Right ventricle myocardium superior (tissue), 1 donor: ENCODE measurements at regions not wholly inside any gene's neighbourhood (a gene's known extent, or its start where the extent isn't known, plus 50 kb on each side); places are given as distances from the start of the nearest gene placed in this dataset.
A peak's percentile ranks its signal among the peaks of the same experiment; 100 is the strongest.

Experiments used
- ATAC-seq: fragments of 200-7000 bp; cut with Tn5 transposase; one replicate; pipeline ENCODE4 v1.9.1; 2020; ENCODE audit warnings: mild to moderate bottlenecking; ENCODE audit not compliant: poor library complexity
- DNase-seq: peaks from one replicate; pipeline ENCODE4 v3.0.0-alpha.2; 2020
- intact Hi-C: fragments of 100-400 bp; cut with DNase I; formaldehyde crosslinking; loops from one replicate; pipeline ENCODE4 v1.11.2; 2022
- donor health status: DM: no; HTN: yes; CAD: no; lungs with severe emphysema.

DNA sequence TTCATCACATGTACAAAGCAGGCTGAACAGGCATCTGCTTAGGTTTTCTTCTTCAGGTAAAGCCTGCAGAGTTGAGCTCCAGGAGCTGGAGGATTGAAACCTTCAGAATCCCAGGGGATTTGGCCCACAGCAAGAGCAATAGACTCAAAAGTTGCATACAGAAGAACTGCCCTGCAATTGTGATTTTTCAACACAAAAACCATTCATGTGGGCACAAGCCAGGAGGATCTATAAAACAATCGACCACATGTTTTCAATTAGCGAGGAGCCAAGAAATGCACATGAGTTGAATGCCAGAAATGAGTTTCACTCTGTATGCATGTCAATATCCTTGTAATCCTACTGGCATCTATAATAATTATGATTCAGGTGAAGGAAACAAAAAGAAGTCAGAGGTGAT, 576.4 kb downstream of the HDGFL1 start:
- no peak for DNase-seq

DNA sequence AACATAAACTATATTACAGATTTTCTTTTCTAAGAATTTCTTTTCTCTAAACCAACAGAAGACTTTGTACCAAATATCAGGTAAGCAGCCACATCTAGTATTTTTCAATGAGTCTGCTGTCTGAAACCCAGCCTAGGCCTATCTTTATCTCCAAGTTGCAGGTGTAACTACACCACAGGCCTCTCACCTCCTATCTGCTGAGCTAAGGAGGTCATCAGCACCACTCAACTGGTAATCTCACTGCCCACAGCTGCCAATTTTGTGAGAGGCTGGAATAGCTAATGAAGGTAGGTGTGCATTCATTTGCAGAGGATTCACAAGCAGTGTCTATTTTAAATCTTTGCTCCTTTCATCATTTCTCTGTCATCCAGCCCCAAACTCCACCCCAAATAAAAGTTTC, 584.8 kb downstream of the HDGFL1 start:
- DNase-seq (no peak), ATAC-seq (no peak)
- intact Hi-C loops = no loop called here

More for the DNA sequence above, 576.4 kb downstream of the HDGFL1 start:
- no peak for ATAC-seq
- intact Hi-C loops = no loop called here

DNA sequence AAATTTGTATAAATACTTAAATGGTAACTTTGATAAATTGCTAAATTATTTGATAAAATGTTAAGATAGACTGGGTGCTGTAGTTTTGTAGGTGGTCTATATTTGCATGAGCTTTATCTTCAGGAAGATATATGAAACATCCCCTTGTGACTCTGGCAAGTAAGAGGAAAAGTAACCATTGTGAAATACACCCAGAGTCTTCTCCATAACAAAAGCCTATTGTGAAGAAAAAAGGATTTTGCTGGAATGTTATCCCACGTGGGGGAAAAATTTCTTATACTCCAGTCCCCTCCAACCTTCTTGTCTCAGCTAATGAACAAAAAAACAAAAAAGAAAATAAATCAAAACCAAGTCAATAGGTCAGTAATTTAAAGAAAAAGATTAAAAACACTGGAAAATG, 600.7 kb downstream of the HDGFL1 start:
- ATAC-seq (no peak), DNase-seq (no peak)
- intact Hi-C loops = no loop called here

DNA sequence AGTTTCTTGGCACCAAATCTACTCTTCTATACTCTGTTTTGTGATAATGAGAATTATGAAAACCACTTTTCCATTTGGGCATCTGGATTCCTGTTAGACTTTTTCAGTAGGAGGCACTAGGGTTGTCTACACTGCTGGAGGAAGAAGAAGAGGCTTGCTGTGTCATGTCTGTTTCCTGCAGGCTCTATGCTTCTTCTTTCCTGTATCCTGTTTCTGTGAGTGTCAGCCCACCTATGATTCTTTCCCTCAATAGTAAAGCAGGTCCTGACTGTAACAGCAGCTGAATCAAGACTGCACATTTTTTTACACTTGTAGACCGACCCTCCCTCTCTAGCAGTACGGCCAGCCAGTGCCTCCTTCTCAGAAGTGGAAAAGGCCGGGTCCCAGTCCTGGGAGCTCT, 603.9 kb downstream of the HDGFL1 start:
- DNase-seq = no peak
- intact Hi-C loops = no loop called here
- no peak for ATAC-seq

DNA sequence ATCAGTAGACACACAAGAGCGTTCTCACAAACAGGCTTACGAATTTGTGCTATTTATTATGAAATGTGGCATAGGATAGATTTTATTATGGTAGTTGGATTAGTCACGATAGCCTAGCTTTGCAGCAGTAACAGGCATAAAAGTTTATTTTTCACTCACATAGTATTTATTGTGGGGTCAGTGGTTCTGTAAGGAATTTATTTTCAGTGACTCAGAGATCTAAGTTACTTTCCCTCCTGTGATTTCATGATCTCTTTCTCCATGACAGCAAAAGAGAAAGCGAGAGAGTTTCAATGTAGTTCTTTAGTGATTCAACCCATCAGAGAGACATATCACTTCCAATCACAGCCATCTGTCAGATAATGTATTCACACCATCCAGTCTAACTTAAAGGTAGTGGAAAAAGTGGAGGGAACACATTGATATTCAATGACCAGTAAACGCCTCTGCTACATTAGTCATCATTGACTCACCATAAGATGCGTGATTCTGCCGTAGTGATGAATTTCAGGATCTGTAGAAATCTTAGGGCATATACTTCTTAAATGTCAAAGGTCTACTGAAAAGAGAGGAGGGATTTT, 605.5 kb downstream of the HDGFL1 start:
- intact Hi-C loops = no loop called here
- ATAC-seq (no peak), DNase-seq (no peak)

DNA sequence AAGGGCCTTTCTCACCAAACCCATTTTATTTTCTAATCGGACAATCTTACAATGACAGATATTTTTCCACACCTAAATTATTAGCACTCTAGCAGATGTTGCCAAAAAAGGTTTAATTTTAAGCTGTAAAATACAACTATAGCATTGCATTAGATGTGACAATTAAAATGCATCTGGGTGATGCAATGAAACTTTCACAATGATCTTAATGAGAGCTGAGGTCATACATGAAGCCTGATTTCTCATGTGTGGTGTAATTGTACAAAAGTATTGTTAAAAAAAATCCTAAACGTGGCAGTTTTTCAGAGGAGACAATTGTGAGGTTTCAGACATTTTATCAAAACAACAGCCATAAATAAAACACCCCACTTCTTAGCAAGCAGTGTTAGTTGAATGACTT, 606.0 kb downstream of the HDGFL1 start:
- ATAC-seq = no peak
- intact Hi-C loops = no loop called here

DNA sequence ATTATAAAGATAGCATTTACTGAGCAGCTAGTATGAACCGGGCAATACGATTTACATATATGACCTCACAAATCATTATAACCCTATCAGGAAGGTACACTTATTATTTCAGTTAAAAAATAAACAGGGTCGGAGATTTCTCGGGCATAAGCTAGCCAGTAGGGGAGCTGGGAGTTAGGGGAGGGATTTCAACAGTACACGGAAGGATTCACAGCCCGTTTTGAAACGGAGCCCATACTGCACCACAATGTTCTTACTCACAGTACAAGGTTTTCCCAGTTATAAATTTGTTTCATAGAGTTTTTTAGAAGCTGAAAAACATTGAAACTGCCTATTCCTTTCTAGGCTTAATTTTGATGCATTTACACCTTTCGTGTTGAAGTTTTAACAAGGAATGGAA, 607.1 kb downstream of the HDGFL1 start:
- ATAC-seq (no peak), DNase-seq (no peak)
- intact Hi-C loops = no loop called here

More for the DNA sequence above, 606.0 kb downstream of the HDGFL1 start:
- DNase-seq = no peak

DNA sequence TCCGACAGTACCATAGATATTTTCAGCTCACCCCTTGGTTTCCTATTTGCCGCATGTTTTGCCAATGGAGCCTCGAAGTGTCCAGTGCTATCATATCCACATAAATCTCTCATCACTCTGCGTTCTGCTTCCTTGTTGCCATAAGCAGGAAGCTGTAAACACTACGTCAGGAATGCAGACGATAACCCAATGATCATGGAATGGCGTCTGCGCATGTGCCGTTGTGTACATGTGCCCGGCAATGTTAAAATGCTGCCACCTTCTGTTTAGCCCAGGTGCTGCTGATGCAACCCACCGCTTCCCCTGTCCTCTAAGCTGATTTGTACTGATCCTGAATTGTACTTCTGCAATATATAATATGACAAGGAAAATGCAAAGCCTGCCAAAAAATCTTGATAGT, 607.5 kb downstream of the HDGFL1 start:
- DNase-seq (peak; percentile 33), ATAC-seq (no peak)
- intact Hi-C loops = no loop called here

DNA sequence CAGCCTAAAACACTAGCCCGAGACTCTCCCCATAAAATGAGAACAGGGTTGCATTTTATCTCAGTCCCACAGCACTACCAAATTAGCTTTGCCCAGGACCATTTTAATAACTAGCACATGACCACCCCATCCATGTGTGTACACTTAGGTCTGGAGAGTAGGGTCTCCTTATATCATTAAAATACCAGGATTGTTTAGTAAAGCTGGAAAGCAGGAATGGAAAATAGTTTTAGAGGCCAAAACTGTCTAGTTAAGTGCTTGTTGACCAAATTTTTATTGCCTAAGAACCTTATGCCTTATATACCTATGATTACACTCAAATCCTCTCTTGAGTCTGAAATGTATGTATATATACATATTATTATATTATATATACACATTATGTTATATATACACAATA, 608.4 kb downstream of the HDGFL1 start:
- intact Hi-C loops = no loop called here
- DNase-seq (no peak), ATAC-seq (no peak)

DNA sequence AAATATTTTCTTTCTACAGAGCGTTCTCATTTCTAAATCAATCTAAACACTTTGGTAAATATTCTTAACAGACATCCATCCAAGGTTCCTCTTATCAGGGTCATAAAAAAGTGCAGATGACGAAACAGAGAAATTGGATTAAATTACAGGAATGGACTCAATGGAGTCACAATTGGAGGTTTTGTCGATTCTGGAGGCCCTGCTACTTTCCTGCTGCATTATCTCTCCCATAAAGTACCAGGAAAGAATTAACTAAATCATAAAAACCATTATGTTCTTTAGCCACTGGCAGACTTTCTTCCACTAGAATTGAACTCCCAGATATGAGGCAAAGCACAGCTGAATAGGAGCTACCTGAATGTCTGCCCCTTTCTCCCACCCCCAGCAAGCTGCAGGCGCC, 610.6 kb downstream of the HDGFL1 start:
- ATAC-seq = no peak

DNA sequence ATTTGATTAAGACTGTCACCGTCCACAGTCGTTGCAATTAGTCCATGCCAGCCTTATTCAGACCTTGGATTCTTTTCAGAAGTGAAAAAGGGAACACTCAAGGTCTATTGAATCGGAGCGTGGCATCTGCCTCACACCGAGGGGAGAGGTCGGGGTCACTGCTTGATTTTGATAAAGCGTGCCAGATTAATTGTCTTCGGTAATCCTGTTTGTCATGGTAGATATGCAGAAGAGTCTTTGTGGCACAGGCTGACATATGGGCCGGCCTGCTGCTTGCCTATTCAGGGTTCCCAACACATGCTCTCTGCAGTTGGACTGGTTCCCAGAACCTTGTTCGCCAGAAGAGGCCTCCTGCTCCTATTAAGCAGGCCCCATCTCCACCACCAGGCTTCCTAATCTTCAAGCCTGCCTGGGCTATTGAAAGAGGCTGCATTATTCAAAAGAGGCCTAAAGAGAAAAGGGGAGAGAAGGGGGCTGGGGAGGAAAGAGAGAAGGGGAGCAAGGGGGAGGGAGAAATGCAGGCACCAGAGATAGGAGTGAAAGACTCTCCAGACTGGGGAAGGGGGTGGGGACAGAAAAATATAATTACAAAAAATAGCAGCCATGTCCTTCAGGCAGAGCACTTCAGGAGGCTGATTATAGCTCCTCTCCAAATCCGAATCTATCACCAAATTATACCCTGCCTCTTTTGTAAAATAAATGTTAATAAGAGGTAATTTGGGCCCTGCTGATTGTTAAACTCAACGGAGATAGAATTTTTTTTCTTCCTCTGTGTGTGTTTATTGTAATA, 611.3 kb downstream of the HDGFL1 start:
- DNase-seq (peak; percentile 77), ATAC-seq (peak; percentile 98)
- intact Hi-C loops = no loop called here

More for the DNA sequence above, 610.6 kb downstream of the HDGFL1 start:
- intact Hi-C loops = no loop called here
- DNase-seq = no peak

DNA sequence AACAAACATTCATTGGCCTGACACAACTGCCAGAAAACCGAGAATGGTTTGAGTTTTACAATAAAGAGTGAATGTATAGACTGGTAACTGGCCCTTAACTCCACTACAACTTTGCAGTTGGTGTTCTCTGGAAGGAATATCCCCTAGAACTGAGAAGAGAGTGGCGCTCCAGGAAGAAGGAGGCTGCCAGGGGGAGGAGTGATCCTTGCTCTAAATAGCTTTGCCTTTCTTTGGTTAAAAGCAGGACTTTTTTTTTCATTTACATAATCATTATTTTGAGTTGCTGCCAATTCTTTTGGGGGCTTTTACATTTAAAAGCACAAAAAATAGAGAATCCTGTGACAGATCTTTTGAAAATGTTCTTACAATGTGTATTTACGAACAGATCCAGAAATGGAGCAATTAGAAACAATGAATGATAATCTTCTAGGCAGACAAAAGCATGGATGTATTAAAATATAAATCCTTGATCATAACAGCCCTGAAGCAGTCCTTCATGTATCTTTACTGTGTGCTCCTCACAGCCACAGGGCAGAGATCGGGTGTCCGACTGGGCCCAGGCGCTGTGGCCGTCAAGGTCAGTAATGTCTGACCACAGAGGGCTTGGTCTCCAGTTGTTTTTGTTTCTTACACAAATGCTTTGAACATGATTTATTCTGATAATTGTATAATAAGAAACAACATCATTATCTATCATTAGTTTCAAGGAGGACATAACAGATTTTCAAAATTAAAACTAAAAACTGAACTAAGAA, 612.2 kb downstream of the HDGFL1 start:
- intact Hi-C loops = no loop called here

DNA sequence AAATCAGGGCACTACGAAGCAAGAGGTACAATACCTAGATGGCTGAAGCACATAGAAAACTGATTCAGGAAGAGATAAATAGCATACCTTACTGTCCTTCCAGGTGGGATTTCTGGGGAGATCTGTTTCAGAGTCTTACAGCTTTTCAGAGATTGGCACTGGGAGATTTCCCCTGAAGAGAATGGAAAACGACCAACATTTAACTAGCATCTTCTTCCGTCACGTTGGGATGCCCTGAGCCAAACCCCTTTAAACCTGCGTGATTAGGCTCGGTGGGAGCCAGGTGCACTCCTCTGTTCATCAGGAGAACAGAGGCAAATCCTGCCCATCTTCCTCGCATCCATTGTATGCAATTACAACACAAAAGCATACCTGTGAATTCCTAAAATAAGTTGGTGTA, 614.5 kb downstream of the HDGFL1 start:
- ATAC-seq = no peak
- no peak for DNase-seq
- intact Hi-C loops = no loop called here

More for the DNA sequence above, 612.2 kb downstream of the HDGFL1 start:
- DNase-seq = no peak
- ATAC-seq = no peak

DNA sequence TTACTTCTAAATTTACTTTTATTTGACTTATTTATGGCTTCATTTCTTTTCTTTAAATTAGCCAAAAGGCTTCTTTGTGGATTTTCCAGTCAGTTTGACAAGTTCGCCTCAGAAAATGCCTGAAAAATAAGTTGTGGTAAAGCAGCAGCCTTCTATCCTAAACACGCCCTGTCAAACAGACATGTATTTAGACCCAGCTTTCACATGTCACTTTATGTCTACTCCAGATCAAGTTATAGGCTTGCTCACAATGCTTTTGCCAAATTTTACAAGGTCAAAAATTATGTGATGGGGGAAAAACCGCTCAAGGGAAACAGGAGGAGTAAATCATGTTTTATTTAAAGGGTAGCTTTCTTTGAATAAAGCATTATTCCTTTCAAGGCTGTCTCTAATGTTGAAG, 615.0 kb downstream of the HDGFL1 start:
- no peak for ATAC-seq
- no peak for DNase-seq
- intact Hi-C loops = no loop called here

DNA sequence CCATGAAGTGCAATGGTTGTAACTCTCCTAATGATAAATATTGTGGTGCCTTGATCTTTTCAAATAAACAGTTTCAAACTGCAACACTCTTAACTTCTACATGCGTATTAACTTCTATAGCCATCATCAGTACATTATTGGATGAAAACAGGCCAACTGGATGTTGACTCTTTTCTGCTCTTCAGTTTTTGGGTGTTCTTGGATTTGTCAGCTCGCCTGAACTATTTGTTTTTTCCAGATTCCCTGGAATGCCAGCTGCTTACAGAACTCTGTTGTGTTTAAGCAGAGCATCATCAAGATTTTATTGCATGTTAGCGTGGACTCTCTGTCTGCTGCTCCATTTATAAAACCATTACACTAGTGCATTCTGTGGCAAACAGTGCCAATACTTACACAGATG, 626.1 kb downstream of the HDGFL1 start:
- ATAC-seq (no peak), DNase-seq (no peak)
- intact Hi-C loops = no loop called here

DNA sequence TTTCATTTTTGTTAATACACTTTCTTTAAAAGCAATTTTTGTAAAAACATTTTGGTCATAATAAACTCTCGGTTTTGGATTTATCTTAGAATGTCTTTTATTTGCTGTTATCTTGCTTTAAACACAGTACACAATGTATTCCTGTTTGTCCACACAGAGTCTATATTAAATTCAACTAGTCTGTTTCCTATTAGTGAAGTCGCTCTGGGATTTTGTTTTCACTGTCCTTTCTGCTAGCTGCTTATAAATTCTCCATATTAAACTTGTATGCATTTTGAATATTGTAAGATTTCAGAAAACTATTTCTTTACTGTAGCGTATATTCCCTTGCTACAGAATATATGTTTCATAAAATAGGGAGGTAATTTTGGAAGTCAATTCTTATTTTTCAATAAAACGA, 630.2 kb downstream of the HDGFL1 start:
- ATAC-seq = no peak
- intact Hi-C loops = no loop called here
- DNase-seq = no peak

DNA sequence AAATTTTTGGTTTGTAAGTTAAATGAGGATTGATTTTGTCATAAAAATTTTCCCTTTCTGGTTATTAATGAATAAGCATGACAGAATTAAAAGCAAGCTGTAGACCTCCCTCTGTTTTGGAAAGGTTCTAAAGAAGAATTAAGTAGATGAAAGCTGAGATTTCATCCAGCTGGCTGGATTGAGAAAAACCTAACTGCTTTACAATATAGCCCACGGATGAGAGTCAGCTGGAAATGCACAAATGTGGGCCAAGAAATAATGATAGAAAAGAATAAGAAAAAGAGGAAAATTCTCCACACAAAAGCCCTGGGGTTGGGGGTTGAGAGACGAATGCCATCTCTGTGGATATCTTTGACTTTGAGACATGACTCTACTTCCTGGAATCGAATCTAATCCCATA, 631.6 kb downstream of the HDGFL1 start:
- no peak for DNase-seq
- ATAC-seq = no peak
- intact Hi-C loops = no loop called here

DNA sequence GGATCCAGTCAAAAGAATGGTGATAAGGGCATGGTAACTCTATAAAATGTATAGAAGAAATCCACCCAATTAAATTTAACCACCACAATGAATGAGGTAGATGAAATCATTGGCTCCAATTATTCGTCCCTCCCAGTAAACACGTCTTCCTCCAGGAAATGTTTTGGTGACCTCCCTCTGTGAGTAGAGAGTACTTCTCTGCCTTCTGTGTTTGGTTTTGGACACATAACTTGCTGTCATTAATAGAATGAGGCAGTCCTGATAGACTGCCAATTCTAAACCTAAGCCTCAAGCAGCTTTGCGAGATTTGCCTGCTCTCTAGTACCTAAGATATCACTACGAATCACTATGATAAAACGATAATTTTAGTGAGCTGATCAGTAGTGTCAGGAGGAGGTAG, 632.8 kb downstream of the HDGFL1 start:
- ATAC-seq = peak; percentile 87
- DNase-seq = no peak
- intact Hi-C loops = no loop called here

DNA sequence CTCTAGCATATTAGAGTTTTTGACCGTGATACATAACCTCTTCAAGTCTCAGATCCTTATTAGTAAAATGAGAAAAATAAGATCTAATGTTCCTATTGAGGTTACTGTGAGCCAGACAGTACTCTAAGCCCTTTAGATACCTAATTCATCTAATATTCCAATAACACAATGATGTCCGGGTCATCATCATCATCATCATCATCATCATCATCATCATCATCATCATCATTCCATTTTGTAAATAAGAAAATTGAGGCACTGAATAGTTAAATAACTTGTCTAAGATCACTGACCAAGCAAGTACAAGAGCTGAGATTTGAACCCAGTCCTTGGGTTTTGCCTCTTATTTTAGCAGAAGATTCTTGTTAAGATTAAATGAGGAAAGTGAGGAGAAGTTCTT, 643.0 kb downstream of the HDGFL1 start:
- DNase-seq = no peak
- intact Hi-C loops = no loop called here
- ATAC-seq = no peak

DNA sequence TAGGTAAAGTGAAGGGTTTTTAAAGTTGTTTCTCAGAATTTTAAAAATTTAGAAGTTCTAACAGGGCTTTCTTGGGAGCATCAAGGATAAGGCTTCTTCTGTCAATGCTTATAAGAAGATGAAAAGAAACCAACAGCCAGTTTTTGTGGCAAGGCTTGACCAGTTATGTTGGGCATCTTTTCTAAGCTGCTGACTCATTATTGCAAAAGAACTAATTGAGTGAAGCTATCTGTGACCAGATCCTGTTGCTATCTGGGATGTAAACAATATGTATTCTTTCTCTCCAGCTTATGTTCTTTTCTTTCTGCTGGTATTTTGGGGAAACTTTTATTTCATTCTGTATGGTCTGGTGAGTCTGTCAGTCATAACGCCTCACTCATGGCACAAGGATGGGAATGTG, 643.8 kb downstream of the HDGFL1 start:
- intact Hi-C loops = no loop called here
- no peak for DNase-seq
- no peak for ATAC-seq
